HTR-8/SVneo (cell line): ENCODE measurements at regions not wholly inside any gene's neighbourhood (a gene's known extent, or its start where the extent isn't known, plus 50 kb on each side); places are given as distances from the start of the nearest gene placed in this dataset.
"Not testable (repeated sequence)": the region's sequence is repeated elsewhere in the genome, so short reads cannot be mapped to it uniquely, and the experiment has no call there.

ENCODE experiments used
- DNase-seq: peaks from one replicate; pipeline ENCODE4 v3.0.0; 2011; ENCODE audit warnings: low spot score, mixed read lengths; ENCODE audit not compliant: insufficient read length
- FAIRE-seq: peaks from 2 replicates; lab custom pipeline; 2011; peaks lifted over from hg19 to GRCh38; lab: Jason Lieb, UNC

DNA sequence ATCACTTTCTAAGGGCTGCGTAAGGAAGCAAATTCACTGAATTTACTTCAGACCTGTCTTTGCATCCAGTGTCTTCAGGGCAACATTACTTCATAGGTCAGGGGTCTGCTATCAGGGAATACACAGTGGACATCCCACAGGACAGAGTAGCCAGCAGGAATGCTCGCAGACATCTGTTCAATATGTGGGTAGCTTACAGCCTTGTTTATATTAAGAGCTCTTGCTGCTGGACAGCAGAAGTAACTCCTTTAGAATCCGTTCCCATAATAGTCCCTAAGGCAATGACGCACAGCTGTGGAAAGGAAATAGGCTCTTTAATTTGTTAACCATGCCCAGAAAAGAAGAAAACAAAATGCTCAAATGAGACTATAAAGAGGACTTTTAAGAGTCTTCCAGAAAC lies 198.7 kb downstream of the MOXD1 start:
- FAIRE-seq: no peak

DNA sequence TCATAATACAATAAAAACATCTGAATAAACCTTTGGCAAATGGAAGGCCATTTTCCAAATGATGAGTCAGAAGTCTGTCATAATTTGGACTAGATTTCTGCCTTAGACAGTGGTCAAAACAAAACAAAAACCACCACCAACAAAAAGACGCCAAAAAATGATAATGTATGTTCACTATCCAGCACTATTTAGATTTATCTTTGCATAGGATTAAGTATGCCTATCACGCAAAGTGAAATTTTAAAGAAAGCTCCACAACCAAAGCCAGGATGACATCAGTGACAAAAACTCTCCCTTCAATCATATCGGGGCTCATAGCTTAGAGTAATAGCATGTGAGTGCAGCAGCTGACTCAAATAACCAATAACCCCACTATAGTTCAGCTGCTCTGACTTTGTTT lies 201.9 kb downstream of the MOXD1 start:
- DNase-seq (peak; percentile 26), FAIRE-seq (no peak)

More for the DNA sequence above, 198.7 kb downstream of the MOXD1 start:
- no peak for DNase-seq

DNA sequence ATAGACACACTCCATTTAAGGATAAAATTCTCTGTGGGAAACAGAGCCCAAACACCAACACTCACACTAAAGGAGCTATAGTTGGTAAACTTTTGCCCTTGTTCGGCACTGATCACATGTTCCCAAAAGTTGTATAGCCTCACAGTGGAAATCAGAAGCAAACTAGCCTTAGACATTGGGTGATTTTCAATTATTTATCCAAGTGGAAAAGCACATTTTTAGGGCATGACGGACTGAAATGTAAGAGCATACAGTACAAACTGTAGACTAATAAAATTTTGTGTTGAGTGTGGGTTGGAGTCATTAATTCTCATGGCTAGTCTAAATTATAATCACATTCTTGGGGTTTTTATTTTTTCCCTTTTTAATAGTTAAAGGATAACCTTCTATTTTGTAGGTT lies 202.4 kb downstream of the MOXD1 start:
- FAIRE-seq: no peak

GRCh38 chr6:132198040-132198439 lies 203.2 kb downstream of the MOXD1 start:
- peak; percentile 4 for FAIRE-seq

More for the DNA sequence above, 202.4 kb downstream of the MOXD1 start:
- no peak for DNase-seq

DNA sequence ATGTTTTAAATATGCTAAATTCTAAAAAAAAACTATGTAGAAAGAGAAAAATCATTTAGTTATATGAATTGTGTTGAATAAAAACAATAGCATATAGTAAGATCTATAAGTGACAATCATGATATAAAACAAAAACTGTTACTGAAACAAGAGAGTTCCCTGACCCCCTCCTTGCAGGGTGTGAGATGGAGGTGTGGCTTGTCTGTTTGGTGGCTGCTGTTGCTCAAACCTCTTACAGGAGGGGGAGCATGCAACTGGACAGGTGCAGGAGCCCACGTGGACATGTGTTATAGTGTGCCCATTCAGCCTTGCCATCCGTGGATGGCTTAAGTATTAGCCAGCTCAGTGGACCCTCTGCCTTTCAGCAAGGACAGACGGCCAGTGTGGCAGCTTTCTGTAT lies 206.7 kb downstream of the MOXD1 start:
- FAIRE-seq (no peak), DNase-seq (no peak)

More at GRCh38 chr6:132198040-132198439, 203.2 kb downstream of the MOXD1 start:
- DNase-seq: peak; percentile 31

- DNase-seq: no peak
- no peak for FAIRE-seq
These were observed 208.6 kb downstream of the MOXD1 start for GRCh38 chr6:132192631-132193030.

DNA sequence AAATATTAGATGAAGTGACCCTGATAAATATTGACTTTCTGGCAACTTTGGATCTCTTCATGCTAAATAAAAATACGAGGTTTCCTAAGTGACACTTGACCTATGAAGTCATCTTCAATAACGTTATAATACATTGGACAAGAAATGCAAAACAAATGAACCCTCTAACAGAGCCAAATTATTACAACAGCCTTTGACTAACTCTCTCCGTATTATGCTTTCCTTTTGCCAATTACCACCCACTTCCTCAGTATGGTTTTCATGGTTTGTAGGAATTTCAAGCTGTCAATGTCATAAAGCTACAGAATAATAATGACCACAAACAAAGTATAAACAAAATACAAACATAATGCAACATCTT lies 210.5 kb downstream of the MOXD1 start:
- FAIRE-seq: no peak
- DNase-seq: no peak

- no peak for FAIRE-seq
- no peak for DNase-seq
These were observed 211.0 kb downstream of the MOXD1 start for GRCh38 chr6:132190097-132190814.

GRCh38 chr6:132188556-132189264 lies 212.6 kb downstream of the MOXD1 start:
- FAIRE-seq (peak; percentile 46), DNase-seq (peak; percentile 26)

DNA sequence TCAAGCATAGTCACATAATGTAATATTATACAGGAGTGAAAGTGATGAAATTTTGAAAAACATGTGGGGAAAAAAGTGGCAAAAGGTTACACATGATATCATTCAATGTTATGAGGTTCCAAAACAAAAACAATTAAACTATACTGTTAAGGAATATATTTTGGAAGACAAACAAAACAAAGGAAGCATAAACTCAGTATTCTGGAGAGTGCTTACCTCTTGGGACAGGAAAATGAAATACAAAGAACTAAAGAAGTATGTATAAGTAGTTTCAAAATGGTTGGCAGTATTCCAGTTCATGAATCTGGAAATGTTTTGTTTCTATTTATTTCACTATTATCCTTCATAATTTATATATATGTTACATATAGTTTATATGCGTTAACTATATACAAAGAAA lies 213.5 kb downstream of the MOXD1 start:
- DNase-seq (no peak), FAIRE-seq (no peak)

DNA sequence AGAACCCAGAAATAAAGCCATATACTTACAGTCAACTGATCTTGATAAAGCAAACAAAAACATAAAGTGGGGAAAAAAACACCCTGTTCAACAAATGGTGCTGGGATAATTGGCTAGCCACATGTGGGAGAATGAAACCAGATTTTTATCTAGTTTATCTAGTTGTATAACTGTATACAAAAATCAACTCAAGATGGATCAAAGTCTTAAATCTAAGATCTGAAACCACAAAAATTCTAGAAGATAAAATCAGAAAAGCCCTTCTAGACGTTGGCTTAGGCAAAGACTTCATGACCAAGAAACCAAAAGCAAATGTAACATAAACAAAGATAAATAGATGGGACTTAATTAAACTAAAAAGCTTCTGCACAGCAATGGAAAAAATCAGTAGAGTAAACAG lies 216.3 kb downstream of the MOXD1 start:
- FAIRE-seq, DNase-seq: not testable (repeated sequence)

- no peak for FAIRE-seq
These were observed 221.3 kb downstream of the MOXD1 start for GRCh38 chr6:132179955-132180354.

GRCh38 chr6:132174919-132175318 lies 223.7 kb upstream of the CCN2 start:
- DNase-seq (no peak), FAIRE-seq (no peak)

More at GRCh38 chr6:132179955-132180354, 221.3 kb downstream of the MOXD1 start:
- DNase-seq: no peak

DNA sequence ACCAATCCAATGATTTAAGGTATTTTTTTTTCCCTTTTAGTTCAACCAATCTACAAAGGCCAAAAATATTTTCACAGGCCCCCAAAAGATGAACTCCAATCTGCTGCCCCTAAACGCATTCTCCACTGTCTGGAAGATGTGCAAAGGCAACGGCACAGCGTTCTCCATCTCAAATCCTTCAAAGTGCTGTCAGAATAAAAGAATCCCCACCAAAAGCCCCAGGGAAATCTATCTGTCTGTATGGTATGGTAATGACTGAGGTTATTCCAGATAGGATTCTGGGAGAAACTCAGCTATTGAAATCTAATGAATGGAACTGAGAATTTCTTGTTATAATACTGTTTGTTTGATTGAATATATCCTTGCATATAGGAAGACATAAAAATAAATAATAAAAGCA lies 217.8 kb upstream of the CCN2 start:
- no peak for DNase-seq
- FAIRE-seq: no peak

GRCh38 chr6:132167929-132168892 lies 217.0 kb upstream of the CCN2 start:
- no peak for DNase-seq
- no peak for FAIRE-seq

GRCh38 chr6:132166526-132167051 lies 215.4 kb upstream of the CCN2 start:
- no peak for FAIRE-seq
- DNase-seq: no peak

GRCh38 chr6:132165677-132166076 lies 214.5 kb upstream of the CCN2 start:
- no peak for DNase-seq
- FAIRE-seq: no peak

DNA sequence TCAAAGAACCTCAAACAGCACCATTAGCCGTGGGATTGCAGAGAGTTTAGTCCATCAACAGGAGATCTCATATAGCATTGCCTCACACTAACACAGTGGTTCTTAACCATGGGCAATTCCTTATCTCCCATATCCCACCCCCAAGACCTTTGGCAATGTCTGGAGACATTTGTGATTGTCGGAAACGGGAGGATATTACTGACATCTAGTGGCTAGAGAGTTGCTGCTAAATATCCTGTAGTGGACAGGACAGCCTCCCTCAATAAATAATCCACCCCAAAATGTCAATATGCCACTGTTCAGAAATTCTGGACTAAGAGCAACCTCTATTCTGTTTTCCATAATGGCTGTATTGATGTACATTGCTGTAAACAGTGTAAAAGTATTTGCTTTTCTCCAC lies 210.1 kb upstream of the CCN2 start:
- DNase-seq: peak; percentile 8
- peak; percentile 62 for FAIRE-seq

DNA sequence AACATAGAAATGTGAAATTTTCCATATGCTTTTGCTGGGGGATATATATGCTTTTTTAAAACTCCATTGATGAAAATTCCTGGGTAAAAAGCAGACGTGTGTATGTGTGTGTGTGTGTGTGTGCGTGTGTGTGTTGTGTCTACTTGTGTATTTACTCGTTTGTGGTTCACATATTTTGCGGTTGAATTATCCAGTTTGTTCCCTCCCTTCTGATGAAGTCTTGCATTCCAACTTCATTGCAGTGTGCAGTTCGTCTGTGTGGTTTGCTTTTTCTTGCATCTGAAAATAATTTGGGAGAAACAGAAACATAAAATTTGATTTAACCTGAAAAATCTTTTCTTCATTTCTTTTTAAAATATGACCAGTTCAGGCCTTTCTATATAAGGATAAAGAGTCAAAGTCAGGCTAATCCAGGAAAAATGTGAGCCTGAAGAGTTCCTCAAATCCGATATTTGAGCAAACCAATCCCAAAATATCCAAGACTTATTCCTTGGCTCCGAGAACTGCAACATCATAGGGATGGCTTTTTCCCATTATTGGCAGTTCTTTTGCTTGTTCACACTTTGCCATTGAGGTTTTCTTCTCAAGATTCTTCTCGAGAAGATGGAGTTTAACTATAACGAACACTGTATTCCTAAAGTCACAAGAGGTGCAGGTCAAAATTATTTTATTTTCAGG lies 202.2 kb upstream of the CCN2 start:
- FAIRE-seq: peak; percentile 79
- DNase-seq: no peak

DNA sequence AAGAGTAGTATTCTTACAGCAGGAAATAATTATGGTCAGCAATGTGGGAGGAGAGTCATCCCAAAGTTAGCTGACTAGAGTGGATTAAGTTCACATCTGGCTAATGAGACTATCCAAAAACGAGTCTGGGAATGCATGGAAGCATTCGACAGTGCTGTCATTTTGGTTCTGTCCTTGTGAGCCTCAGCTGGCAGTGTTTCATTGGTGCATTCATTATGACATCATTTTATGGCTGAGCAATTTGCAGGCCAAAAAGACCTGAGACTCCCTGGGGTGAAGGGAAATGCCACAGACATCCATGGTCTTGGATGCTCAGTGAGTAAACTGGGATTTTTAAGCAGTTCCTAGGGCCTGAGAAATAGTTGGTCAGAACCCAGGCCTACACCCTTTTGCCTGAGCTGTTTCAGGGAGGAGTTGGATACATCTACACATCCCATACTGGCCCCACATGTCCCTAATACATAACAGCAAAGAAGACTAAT lies 196.4 kb upstream of the CCN2 start:
- no peak for FAIRE-seq

More for the DNA sequence above, 196.4 kb upstream of the CCN2 start:
- no peak for DNase-seq
